ENCODE measurements at regions not wholly inside any gene's neighbourhood (a gene's known extent, or its start where the extent isn't known, plus 50 kb on each side); places are given as distances from the start of the nearest gene placed in this dataset.

DNA sequence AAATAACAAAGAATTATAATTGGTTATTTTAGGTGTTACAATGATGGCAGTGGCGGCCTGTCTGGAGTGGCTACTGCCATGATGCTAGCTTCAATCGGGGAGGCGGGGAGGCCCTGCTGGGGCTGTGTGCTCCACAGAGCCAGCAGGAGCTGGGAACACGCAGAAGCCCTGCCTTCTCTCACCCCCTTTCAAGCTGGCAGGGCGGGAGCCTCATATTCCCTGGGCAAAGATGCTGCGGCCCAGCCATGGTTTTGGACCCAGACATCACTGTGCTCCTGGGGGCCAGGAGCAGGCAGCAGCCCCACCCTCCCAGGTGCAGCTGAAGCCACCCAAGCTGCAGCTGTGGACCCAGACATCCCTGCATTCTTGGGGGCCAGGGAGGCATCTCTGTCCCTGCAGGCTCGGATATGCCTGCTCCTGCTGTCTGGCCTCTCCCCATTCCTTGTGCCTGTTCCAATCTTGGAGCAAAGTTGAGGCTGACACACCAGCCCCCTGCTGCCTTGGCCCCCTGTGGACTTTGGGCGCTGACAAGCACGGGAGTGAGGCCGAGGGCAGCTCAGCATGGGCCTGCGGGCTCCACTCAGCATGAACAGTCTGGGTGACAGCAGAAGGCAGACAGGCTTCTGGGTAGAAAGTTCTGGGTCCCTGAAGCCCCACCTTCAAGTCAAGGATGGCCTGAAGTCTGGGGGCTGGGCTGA is 263.1 kb upstream of the HTR2A start:
- Histone ChIP-seq H3K36me3 (ENCODE audit: insufficient read depth, low read length) (no peaks in the 10 kb centered on the region), H3K4me3 (ENCODE audit: low read length, poor library complexity, severe bottlenecking) (no peak overlapping the region), H3F3A (ENCODE audit: low read depth) (no peaks in the 10 kb centered on the region), H3K9me3 (ENCODE audit: insufficient read depth, low read depth, low read length) (no peaks in the 10 kb centered on the region), H4K20me1 (ENCODE audit: insufficient read depth, low read length, poor library complexity, severe bottlenecking) (no peaks in the 10 kb centered on the region), H3K9ac (ENCODE audit: low read depth, low read length, poor library complexity, severe bottlenecking) (no peak overlapping the region), H3K4me2 (ENCODE audit: low read depth, low read length, poor library complexity, severe bottlenecking) (no peak overlapping the region), H3K4me1 (ENCODE audit: insufficient read depth, low read length, poor library complexity, severe bottlenecking) (no peaks in the 10 kb centered on the region), H3K9me2 (replicated peaks; ENCODE audit: low read depth, low read length) (no peaks in the 10 kb centered on the region), H3K27me3 (ENCODE audit: insufficient read depth, low read length, poor library complexity, severe bottlenecking) (no peaks in the 10 kb centered on the region), H3K79me2 (ENCODE audit: insufficient read depth, low read length) (no peaks in the 10 kb centered on the region), H2AFZ (ENCODE audit: low read length) (no peak overlapping the region)
- TF ChIP-seq EZH2phosphoT487 (IDR thresholded peaks at IDR 0.05; ENCODE audit: borderline replicate concordance): no peak
- no peak for TF ChIP-seq CTCF (conservative IDR thresholded peaks at IDR 0.05; ENCODE audit: low read length)

DNA sequence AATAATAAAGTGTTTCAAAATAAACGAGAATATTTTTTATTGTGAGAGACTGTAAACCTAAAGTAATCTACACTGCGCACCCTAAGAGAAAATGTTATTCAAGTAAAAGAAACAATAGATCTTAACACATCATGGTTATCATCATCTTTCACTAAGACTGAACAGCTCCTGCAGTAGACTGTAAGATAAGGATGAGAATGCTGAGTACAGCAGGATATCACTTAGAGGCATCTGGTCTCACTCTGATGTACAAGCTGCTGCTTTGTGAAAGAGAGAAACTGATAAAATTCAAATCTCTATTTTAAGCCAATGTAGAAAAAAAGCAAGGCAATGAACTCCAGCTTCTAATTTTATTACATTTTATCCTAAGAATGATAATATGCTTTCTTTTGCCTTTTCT is 261.7 kb upstream of the HTR2A start:
- no peaks in the 10 kb centered on the region for H3F3A ChIP-seq (ENCODE audit: low read depth)
- TF ChIP-seq CTCF (conservative IDR thresholded peaks at IDR 0.05; ENCODE audit: low read length) (no peak), EZH2phosphoT487 (IDR thresholded peaks at IDR 0.05; ENCODE audit: borderline replicate concordance) (no peak)
- H2AFZ ChIP-seq (ENCODE audit: low read length): no peak overlapping the region
- H3K27me3 ChIP-seq (ENCODE audit: insufficient read depth, low read length, poor library complexity, severe bottlenecking): no peaks in the 10 kb centered on the region
- H3K9me3 ChIP-seq (ENCODE audit: insufficient read depth, low read depth, low read length): no peaks in the 10 kb centered on the region
- no peak overlapping the region for H3K4me2 ChIP-seq (ENCODE audit: low read depth, low read length, poor library complexity, severe bottlenecking)
- no peaks in the 10 kb centered on the region for H3K36me3 ChIP-seq (ENCODE audit: insufficient read depth, low read length)
- H3K4me1 ChIP-seq (ENCODE audit: insufficient read depth, low read length, poor library complexity, severe bottlenecking): no peaks in the 10 kb centered on the region
- H3K9me2 ChIP-seq (replicated peaks; ENCODE audit: low read depth, low read length): no peaks in the 10 kb centered on the region
- H3K79me2 ChIP-seq (ENCODE audit: insufficient read depth, low read length): no peaks in the 10 kb centered on the region
- no peak overlapping the region for H3K9ac ChIP-seq (ENCODE audit: low read depth, low read length, poor library complexity, severe bottlenecking)
- no peaks in the 10 kb centered on the region for H4K20me1 ChIP-seq (ENCODE audit: insufficient read depth, low read length, poor library complexity, severe bottlenecking)
- H3K4me3 ChIP-seq (ENCODE audit: low read length, poor library complexity, severe bottlenecking): no peak overlapping the region

- Histone ChIP-seq H3K36me3 (ENCODE audit: insufficient read depth, low read length) (no peaks in the 10 kb centered on the region), H3K4me2 (ENCODE audit: low read depth, low read length, poor library complexity, severe bottlenecking) (no peak overlapping the region), H3K9me3 (ENCODE audit: insufficient read depth, low read depth, low read length) (no peaks in the 10 kb centered on the region), H3K79me2 (ENCODE audit: insufficient read depth, low read length) (no peaks in the 10 kb centered on the region), H2AFZ (ENCODE audit: low read length) (no peak overlapping the region), H3K9ac (ENCODE audit: low read depth, low read length, poor library complexity, severe bottlenecking) (no peak overlapping the region), H3K4me1 (ENCODE audit: insufficient read depth, low read length, poor library complexity, severe bottlenecking) (no peaks in the 10 kb centered on the region), H3K27me3 (ENCODE audit: insufficient read depth, low read length, poor library complexity, severe bottlenecking) (no peaks in the 10 kb centered on the region), H4K20me1 (ENCODE audit: insufficient read depth, low read length, poor library complexity, severe bottlenecking) (no peaks in the 10 kb centered on the region), H3K9me2 (replicated peaks; ENCODE audit: low read depth, low read length) (no peaks in the 10 kb centered on the region), H3F3A (ENCODE audit: low read depth) (no peaks in the 10 kb centered on the region), H3K4me3 (ENCODE audit: low read length, poor library complexity, severe bottlenecking) (no peak overlapping the region)
- no peak for TF ChIP-seq CTCF (conservative IDR thresholded peaks at IDR 0.05; ENCODE audit: low read length)
- TF ChIP-seq EZH2phosphoT487 (IDR thresholded peaks at IDR 0.05; ENCODE audit: borderline replicate concordance): no peak
Measured at GRCh38 chr13:47148543-47148942, 251.7 kb upstream of the HTR2A start.

Measured in Loucy (cell line).